Endothelial cell of umbilical vein (primary cell): ENCODE measurements at regions not wholly inside any gene's neighbourhood (a gene's known extent, or its start where the extent isn't known, plus 50 kb on each side); places are given as distances from the start of the nearest gene placed in this dataset.

Experiments
- CTCF ChIP-seq, 2 donors: IDR thresholded peaks; 1 replicate in 1 of 2; 2 replicates in 1 of 2; pipeline ENCODE4 v1.5.1; 2011; ENCODE audit warnings: low read length in 2 of 2, mild to moderate bottlenecking in 2 of 2, moderate library complexity in 2 of 2, control low read depth in 1 of 2, inconsistent platforms in 1 of 2, low read depth in 1 of 2; ENCODE audit not compliant: insufficient read depth in 1 of 2; ENCODE audit errors: extremely low read depth in 1 of 2
- EZH2 ChIP-seq: IDR thresholded peaks from 2 replicates; pipeline ENCODE4 v1.6.1; 2012; ENCODE audit warnings: borderline replicate concordance, low read depth, mild to moderate bottlenecking, moderate library complexity, low read length, inconsistent platforms; ENCODE audit not compliant: severe bottlenecking
- FOS ChIP-seq: IDR thresholded peaks from 2 replicates; pipeline ENCODE4 v1.6.1; 2011; ENCODE audit warnings: mild to moderate bottlenecking, low read length, moderate library complexity, borderline replicate concordance; ENCODE audit not compliant: insufficient read depth
- GATA2 ChIP-seq: IDR thresholded peaks from 2 replicates; pipeline ENCODE4 v1.7.0; 2011; ENCODE audit warnings: low read depth, mild to moderate bottlenecking, moderate library complexity, mixed read lengths, low read length; ENCODE audit not compliant: insufficient read length, insufficient read depth
- JUN ChIP-seq: IDR thresholded peaks from 2 replicates; pipeline ENCODE4 v1.6.1; 2011; ENCODE audit warnings: borderline replicate concordance, low read depth; ENCODE audit not compliant: insufficient read length, insufficient read depth
- MAX ChIP-seq: IDR thresholded peaks from 2 replicates; pipeline ENCODE4 v1.6.1; 2011; ENCODE audit not compliant: insufficient read depth, insufficient read length
- MYC ChIP-seq: IDR thresholded peaks from one replicate; pipeline ENCODE4 v1.6.1; 2011; ENCODE audit warnings: mild to moderate bottlenecking, low read depth, low read length
- POLR2A ChIP-seq: IDR thresholded peaks from 2 replicates; pipeline ENCODE4 v1.6.1; 2012; ENCODE audit warnings: low read depth, mild to moderate bottlenecking, control low read depth, low read length
- POLR2AphosphoS5 ChIP-seq: IDR thresholded peaks from 2 replicates; pipeline ENCODE4 v1.6.1; 2012; ENCODE audit warnings: low read depth, mild to moderate bottlenecking, control low read depth, low read length, moderate library complexity; ENCODE audit not compliant: insufficient read depth

- no peak for TF ChIP-seq GATA2
- TF ChIP-seq POLR2A, result no peak
- TF ChIP-seq CTCF (IDR thresholded peaks at IDR 0.05; ENCODE audit: extremely low read depth in 1 of 2, insufficient read depth in 1 of 2, low read depth in 1 of 2, low read length in 2 of 2), result no peak
- TF ChIP-seq EZH2, result no peak
- TF ChIP-seq FOS, result no peak
- no peak for TF ChIP-seq MAX
- TF ChIP-seq POLR2AphosphoS5, result no peak
- TF ChIP-seq MYC, result no peak
- TF ChIP-seq JUN, result no peak
Observed at GRCh38 chr2:17249249-17249648, 269.0 kb downstream of the RAD51AP2 start.
